ACC112 (cell line): ENCODE measurements at regions not wholly inside any gene's neighbourhood (a gene's known extent, or its start where the extent isn't known, plus 50 kb on each side); places are given as distances from the start of the nearest gene placed in this dataset.

ENCODE experiments used
- H2AFZ ChIP-seq: fragments of 200-600 bp; sonication (generic); one replicate; pipeline ENCODE4 v1.6.0; 2017; ENCODE audit warnings: antibody characterized with exemption, low read length; ENCODE audit not compliant: unreplicated experiment
- H3K27ac ChIP-seq: fragments of 200-600 bp; sonication (generic); 2 replicates; pipeline ENCODE4 v1.5.1; 2014; ENCODE audit warnings: low read depth, mild to moderate bottlenecking, antibody characterized with exemption, low read length, moderate library complexity
- H3K27me3 ChIP-seq: fragments of 200-600 bp; sonication (generic); 2 replicates; pipeline ENCODE4 v1.6.1; 2014; ENCODE audit warnings: mild to moderate bottlenecking, antibody characterized with exemption, low read length, moderate library complexity, mixed read lengths; ENCODE audit not compliant: insufficient read depth
- H3K36me3 ChIP-seq: fragments of 200-600 bp; sonication (generic); 2 replicates; pipeline ENCODE4 v1.6.1; 2016; ENCODE audit warnings: mild to moderate bottlenecking, antibody characterized with exemption, low read length, moderate library complexity, mixed read lengths; ENCODE audit not compliant: insufficient read depth
- H3K4me1 ChIP-seq: fragments of 200-600 bp; sonication (generic); one replicate; pipeline ENCODE4 v1.6.1; 2016; ENCODE audit warnings: low read length, mixed read lengths; ENCODE audit not compliant: insufficient read depth, unreplicated experiment, control insufficient read depth
- H3K4me3 ChIP-seq: fragments of 200-600 bp; sonication (generic); 2 replicates; pipeline ENCODE4 v1.5.1; 2014; ENCODE audit warnings: mild to moderate bottlenecking, low read depth, low read length
- H3K79me2 ChIP-seq: fragments of 200-600 bp; sonication (generic); one replicate; pipeline ENCODE4 v1.6.0; 2016; ENCODE audit warnings: low read length; ENCODE audit not compliant: control insufficient read depth, unreplicated experiment, insufficient read depth

DNA sequence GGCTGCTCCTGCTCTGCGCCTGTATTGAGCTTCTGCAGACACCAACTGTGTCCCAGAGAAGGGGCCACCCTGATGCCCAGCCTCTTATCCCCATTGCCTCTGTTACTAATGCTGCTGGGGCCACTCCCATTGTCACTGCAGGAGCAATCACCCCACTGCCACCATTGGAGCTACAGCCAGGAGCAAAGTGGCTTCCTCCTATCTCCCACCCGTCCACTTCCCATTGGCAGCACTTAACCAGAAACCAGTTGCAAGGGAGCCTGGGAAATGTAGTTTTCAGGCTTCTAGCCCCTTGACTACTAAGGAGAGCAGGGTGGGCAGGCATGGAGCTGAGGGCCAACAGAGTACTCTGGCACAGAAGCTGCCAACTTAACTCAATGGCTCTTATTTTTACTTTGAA lies 55.9 kb upstream of the KLF13 start:
- H3K27me3 ChIP-seq: no peaks in the 10 kb centered on the region
- no peaks in the 10 kb centered on the region for H3K4me1 ChIP-seq
- H2AFZ ChIP-seq: no peak overlapping the region
- no peak overlapping the region for H3K27ac ChIP-seq
- H3K36me3 ChIP-seq: no peaks in the 10 kb centered on the region
- H3K4me3 ChIP-seq: no peak overlapping the region
- no peaks in the 10 kb centered on the region for H3K79me2 ChIP-seq

GRCh38 chr15:31271224-31271635 lies 55.4 kb upstream of the KLF13 start:
- no peaks in the 10 kb centered on the region for H3K79me2 ChIP-seq
- H3K27me3 ChIP-seq: no peaks in the 10 kb centered on the region
- H3K4me3 ChIP-seq: no peak overlapping the region
- no peaks in the 10 kb centered on the region for H3K36me3 ChIP-seq
- H3K4me1 ChIP-seq: no peaks in the 10 kb centered on the region
- no peak overlapping the region for H2AFZ ChIP-seq
- H3K27ac ChIP-seq: no peak overlapping the region

DNA sequence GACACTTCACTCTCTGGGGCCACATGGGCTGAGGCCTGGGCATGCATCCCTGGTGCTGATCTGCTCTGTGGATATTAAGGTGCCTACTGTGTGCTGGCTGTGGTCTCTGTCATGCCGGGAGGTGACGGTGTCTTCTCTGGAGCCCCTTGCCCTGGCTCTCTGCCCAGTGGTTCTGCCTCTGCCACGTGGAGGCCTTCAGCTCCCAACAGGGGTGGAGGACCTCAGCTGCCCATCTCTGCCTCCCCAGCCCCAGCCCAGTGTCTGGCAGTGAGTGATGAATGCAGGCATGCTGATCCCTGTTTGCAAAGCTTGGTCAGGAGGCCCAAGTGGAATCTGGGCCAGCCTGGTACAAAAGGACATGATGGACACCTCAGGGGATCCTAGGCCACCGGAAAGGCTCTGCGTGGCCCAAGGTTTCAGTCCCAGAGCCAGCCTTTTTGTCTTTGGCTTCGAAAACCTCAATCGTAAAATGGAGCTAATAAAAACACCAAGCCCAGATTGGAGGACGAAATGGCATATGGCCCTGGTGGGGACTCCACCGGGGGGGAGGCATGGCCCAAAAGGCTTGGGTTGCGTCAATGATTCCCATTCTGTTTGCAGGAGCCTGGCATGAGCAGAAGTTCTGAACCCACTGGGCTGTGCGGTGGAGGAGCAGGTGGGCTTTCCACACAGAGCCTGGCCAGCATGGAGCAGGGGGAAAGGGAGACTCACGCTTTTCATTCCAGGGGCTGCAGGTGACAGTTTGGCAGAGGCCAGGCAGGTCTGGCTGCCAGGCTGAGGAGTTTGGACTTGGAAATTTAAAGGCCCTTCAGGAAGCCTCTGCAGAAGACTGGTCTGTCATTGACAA lies 54.7 kb upstream of the KLF13 start:
- H3K27me3 ChIP-seq: no peaks in the 10 kb centered on the region
- H3K4me1 ChIP-seq: no peaks in the 10 kb centered on the region
- H3K79me2 ChIP-seq: no peaks in the 10 kb centered on the region
- no peak overlapping the region for H2AFZ ChIP-seq
- H3K36me3 ChIP-seq: no peaks in the 10 kb centered on the region
- H3K4me3 ChIP-seq: no peak overlapping the region
- H3K27ac ChIP-seq: no peak overlapping the region

- Histone ChIP-seq H3K4me3 (no peak overlapping the region), H3K79me2 (no peaks in the 10 kb centered on the region), H2AFZ (no peak overlapping the region), H3K27me3 (no peaks in the 10 kb centered on the region), H3K36me3 (no peaks in the 10 kb centered on the region), H3K4me1 (no peaks in the 10 kb centered on the region), H3K27ac (no peak overlapping the region)
These were observed 53.9 kb upstream of the KLF13 start for GRCh38 chr15:31272558-31273257.

GRCh38 chr15:31273258-31273941 lies 53.2 kb upstream of the KLF13 start:
- no peaks in the 10 kb centered on the region for H3K79me2 ChIP-seq
- H3K4me3 ChIP-seq: no peak overlapping the region
- H3K27me3 ChIP-seq: no peaks in the 10 kb centered on the region
- H3K27ac ChIP-seq: no peak overlapping the region
- no peak overlapping the region for H2AFZ ChIP-seq
- no peaks in the 10 kb centered on the region for H3K36me3 ChIP-seq
- no peaks in the 10 kb centered on the region for H3K4me1 ChIP-seq

DNA sequence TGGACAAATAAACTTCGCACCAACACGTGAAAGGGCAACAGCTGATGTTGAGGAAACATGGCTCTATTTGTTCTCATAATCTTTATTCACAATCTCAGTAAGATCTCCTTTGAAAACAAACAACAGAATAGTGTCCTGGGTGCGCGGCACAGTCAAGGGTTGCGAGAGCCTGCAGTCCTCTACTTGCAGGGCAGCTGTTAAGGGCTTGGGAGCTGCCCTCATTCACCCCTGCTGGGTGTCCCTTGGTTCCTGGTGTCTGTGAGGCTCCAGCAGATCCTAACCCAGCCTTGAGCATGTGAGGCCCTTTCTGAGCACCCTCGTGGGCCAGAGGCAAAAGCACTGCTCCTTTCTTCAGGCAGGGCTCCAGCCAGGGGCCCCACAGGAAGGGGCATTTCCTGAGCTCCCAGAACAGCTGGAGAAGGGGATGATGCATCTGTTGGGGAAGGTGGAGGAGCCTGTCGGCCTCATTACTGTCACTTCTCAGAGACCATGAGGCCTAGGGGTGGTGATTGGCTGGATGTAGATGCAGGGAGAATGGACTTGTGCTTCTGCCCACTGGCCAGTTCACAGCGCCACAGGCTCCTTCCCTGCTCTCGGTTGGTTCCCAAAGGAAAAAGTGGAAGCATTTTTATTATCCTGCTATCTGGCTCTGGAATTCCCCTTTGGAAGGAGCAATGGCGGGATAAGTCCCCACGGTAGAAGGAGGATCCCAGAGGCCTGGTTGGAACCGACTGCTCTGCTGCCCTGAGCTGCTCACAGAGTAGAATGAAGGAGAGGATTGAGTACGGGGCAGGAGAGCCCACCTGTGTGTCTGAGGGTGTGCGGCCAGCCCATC lies 51.9 kb upstream of the KLF13 start:
- no peak overlapping the region for H3K27ac ChIP-seq
- H3K36me3 ChIP-seq: no peaks in the 10 kb centered on the region
- H3K4me1 ChIP-seq: no peaks in the 10 kb centered on the region
- no peak overlapping the region for H2AFZ ChIP-seq
- no peaks in the 10 kb centered on the region for H3K27me3 ChIP-seq
- no peaks in the 10 kb centered on the region for H3K79me2 ChIP-seq
- H3K4me3 ChIP-seq: no peak overlapping the region

DNA sequence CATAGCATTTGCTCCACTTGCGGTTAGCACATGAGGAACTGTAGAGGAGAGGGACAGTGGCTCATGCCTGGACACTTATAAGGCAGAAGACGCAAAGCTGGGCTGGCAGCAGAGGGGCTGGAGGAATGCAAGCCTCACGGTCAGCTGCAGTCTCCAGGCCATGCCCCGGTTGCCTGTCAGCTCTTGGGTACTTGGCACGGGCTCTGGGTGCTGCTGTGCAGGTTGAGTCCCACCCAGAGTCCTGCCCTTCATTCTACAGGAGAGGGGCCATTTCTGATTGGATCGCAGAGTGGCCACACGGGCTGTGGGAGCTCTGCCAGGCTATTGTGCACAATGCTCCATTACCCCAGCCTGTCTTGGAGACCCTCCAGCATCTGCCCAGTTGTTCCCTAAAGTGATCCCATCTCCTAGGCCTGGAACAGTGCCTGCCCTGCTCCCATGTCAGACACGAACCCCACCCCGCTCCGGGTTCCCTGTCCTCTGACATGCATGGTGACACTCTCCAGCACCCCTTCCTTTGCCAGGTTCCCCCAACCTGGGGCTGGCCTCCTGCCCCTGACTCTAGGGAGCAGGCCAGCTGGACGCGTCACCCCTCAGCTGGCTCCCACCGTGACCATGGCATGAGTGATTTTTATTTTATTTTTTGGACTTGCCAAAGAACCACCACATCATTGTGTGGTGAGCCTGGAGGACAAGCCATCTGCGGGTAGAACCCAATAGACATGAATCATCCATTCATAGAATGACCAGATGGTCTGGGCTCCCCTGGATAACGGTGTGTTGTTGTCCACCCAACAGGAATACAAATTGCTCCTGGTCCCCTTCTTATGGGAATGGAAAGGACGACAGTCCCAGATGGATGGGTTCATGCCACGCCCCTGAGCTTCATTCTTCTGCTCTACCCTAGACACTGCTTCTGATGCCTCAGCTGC lies 51.0 kb upstream of the KLF13 start:
- Histone ChIP-seq H2AFZ (no peak overlapping the region), H3K27me3 (no peaks in the 10 kb centered on the region), H3K27ac (no peak overlapping the region), H3K36me3 (no peaks in the 10 kb centered on the region), H3K79me2 (no peaks in the 10 kb centered on the region), H3K4me3 (no peak overlapping the region), H3K4me1 (no peaks in the 10 kb centered on the region)

- Histone ChIP-seq H3K4me3 (no peak overlapping the region), H3K79me2 (no peaks in the 10 kb centered on the region), H2AFZ (no peak overlapping the region), H3K4me1 (no peaks in the 10 kb centered on the region), H3K27ac (no peak overlapping the region), H3K36me3 (no peaks in the 10 kb centered on the region), H3K27me3 (no peaks in the 10 kb centered on the region)
These were observed 49.9 kb upstream of the KLF13 start for GRCh38 chr15:31276596-31277298.
